DMS53 (cell line): ENCODE measurements at regions not wholly inside any gene's neighbourhood (a gene's known extent, or its start where the extent isn't known, plus 50 kb on each side); places are given as distances from the start of the nearest gene placed in this dataset.
"Not testable (repeated sequence)": the region's sequence is repeated elsewhere in the genome, so short reads cannot be mapped to it uniquely, and the experiment has no call there.

Experiments used
- DNase-seq: peaks from one replicate; lab custom pipeline; 2025; lab: John Stamatoyannopoulos, UW

- no peak for DNase-seq
These were observed 427.0 kb upstream of the VSTM2A start for GRCh38 chr7:54115028-54115763.

GRCh38 chr7:54116956-54117355, 425.2 kb upstream of the VSTM2A start:
- DNase-seq, result no peak

- no peak for DNase-seq
These were observed 413.1 kb upstream of the VSTM2A start for GRCh38 chr7:54129035-54129434.

- no peak for DNase-seq
These were observed 400.6 kb upstream of the VSTM2A start for GRCh38 chr7:54141576-54141975.

GRCh38 chr7:54145716-54146115, 396.5 kb upstream of the VSTM2A start:
- no peak for DNase-seq

- no peak for DNase-seq
These were observed 388.7 kb upstream of the VSTM2A start for GRCh38 chr7:54153462-54153861.

- no peak for DNase-seq
These were observed 383.1 kb upstream of the VSTM2A start for GRCh38 chr7:54159088-54159487.

- no peak for DNase-seq
These were observed 380.6 kb upstream of the VSTM2A start for GRCh38 chr7:54161621-54162020.

GRCh38 chr7:54166419-54166818, 375.8 kb upstream of the VSTM2A start:
- no peak for DNase-seq

GRCh38 chr7:54179321-54180029, 362.7 kb upstream of the VSTM2A start:
- no peak for DNase-seq

- no peak for DNase-seq
These were observed 361.4 kb upstream of the VSTM2A start for GRCh38 chr7:54180796-54181195.

GRCh38 chr7:54183055-54183454, 359.1 kb upstream of the VSTM2A start:
- no peak for DNase-seq

- no peak for DNase-seq
These were observed 355.8 kb upstream of the VSTM2A start for GRCh38 chr7:54186336-54186735.

GRCh38 chr7:54187886-54188685, 354.1 kb upstream of the VSTM2A start:
- no peak for DNase-seq

- no peak for DNase-seq
These were observed 353.3 kb upstream of the VSTM2A start for GRCh38 chr7:54188843-54189242.

GRCh38 chr7:54189330-54189729, 352.8 kb upstream of the VSTM2A start:
- DNase-seq, result no peak

- DNase-seq, result no peak
These were observed 340.7 kb upstream of the VSTM2A start for GRCh38 chr7:54201501-54201900.

GRCh38 chr7:54215424-54215823, 326.8 kb upstream of the VSTM2A start:
- no peak for DNase-seq

GRCh38 chr7:54226030-54226429, 316.1 kb upstream of the VSTM2A start:
- not testable (repeated sequence) for DNase-seq

- no peak for DNase-seq
These were observed 299.4 kb upstream of the VSTM2A start for GRCh38 chr7:54242776-54243175.

GRCh38 chr7:54245020-54245419, 297.2 kb upstream of the VSTM2A start:
- no peak for DNase-seq

GRCh38 chr7:54249686-54250085, 292.5 kb upstream of the VSTM2A start:
- no peak for DNase-seq
